NCI-H524 treated with DMSO at 0.1 percent for 48 hours (cell line): ENCODE measurements at regions not wholly inside any gene's neighbourhood (a gene's known extent, or its start where the extent isn't known, plus 50 kb on each side); places are given as distances from the start of the nearest gene placed in this dataset.
A peak's percentile ranks its signal among the peaks of the same experiment; 100 is the strongest.
"Not testable (repeated sequence)": the region's sequence is repeated elsewhere in the genome, so short reads cannot be mapped to it uniquely, and the experiment has no call there.

ENCODE experiments used
- DNase-seq: peaks from one replicate; lab custom pipeline; 2025; lab: John Stamatoyannopoulos, UW

DNA sequence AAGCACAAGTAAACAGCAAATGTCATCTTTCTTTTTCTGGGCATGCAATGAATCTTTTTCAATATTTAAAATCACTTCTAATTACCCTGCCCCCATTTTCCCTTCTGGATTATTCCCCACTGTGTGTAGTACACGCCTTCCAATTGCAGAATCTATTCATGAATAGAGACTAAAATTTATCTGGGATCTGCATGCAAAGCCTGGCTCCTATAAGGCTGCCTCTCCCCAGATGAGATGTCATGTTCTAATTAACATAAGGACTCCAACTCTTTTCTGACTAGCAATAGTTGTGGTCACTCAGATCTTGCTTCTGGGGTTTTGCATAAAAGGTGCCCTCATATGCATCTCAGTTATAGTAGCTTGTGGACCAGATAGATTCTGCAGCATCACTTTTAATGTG, 473.5 kb downstream of the BTG1 start:
- DNase-seq = no peak

DNA sequence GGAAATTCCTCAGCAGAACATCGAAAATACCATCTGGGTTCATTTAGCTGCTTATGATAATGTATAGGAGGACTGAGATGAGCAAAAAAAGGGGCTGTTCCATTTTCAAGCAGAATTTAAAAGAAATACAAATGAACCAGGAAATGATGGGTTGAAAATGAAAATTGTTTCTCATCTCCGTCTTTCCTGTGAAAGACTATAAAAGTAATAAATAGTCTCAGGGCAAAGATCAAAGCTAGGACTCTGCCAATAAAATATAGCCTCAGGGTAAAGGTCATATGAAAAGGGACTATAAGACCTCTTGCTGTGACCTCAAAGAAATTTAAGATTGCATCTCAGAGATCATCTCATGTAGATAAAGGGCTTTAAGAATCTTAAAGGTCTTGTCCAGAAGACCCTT, 478.0 kb downstream of the BTG1 start:
- DNase-seq = no peak

- DNase-seq = no peak
Measured at GRCh38 chr12:91663744-91664143, 481.1 kb upstream of the DCN start.

- no peak for DNase-seq
Measured at GRCh38 chr12:91663310-91663709, 480.7 kb upstream of the DCN start.

- DNase-seq = no peak
Measured at GRCh38 chr12:91662021-91662420, 479.4 kb upstream of the DCN start.

GRCh38 chr12:91657032-91657431, 474.4 kb upstream of the DCN start:
- no peak for DNase-seq

DNA sequence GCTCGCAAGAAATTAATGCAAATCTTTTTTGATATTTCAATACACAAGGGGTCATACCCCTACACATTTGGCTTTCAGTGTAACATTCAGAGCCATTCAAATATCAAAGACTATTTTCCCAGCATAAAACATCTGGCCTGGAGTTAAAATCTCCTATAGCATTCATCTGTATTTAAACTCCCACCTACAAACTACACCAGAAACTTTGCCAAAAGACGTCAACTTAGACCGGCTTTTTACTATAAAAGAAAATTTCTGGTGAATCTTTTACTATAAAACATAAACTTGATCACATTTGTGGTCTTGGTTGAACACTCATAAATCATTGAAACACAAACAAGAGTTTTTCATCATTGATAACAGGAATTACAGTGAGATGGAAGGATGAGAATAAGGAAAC, 473.3 kb upstream of the DCN start:
- DNase-seq = no peak

- DNase-seq = no peak
Measured at GRCh38 chr12:91654087-91654486, 471.5 kb upstream of the DCN start.

- no peak for DNase-seq
Measured at GRCh38 chr12:91651728-91652127, 469.1 kb upstream of the DCN start.

- DNase-seq = no peak
Measured at GRCh38 chr12:91643763-91644162, 461.1 kb upstream of the DCN start.

GRCh38 chr12:91640021-91640420, 457.4 kb upstream of the DCN start:
- DNase-seq = no peak

- DNase-seq = no peak
Measured at GRCh38 chr12:91639327-91639726, 456.7 kb upstream of the DCN start.

GRCh38 chr12:91637789-91638624, 455.4 kb upstream of the DCN start:
- DNase-seq = no peak

DNA sequence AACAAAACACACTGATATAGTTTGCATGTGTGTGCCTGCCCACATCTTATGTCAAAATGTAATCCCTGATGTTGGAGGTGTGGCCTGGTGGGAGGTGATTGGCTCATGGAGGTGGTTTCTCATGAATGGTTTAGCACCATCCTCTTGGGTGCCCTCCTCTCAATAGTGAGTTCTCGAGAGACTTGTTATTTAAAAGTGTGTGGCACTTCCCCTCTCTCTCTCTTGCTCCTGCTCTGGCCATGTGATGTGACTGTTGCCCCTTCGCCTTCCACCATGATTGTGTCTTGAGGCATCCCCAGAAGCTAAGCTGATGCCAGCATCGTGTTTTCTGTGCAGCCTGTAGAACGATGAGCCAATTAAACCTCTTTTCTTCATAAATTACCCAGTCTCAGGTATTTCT, 454.1 kb upstream of the DCN start:
- no peak for DNase-seq

DNA sequence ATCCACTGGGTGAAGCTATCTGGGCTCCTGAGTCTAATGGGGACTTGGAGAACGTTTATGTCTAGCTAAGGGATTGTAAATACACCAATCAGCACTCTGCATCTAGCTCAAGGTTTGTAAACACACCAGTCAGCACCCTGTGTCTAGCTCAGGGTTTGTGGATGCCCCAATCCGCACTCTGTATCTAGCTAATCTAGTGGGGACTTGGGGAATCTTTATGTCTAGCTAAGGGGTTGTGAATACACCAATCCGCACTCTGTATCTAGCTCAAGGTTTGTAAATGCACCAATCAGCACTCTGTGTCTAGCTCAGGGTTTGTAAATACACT, 451.7 kb upstream of the DCN start:
- not testable (repeated sequence) for DNase-seq

DNA sequence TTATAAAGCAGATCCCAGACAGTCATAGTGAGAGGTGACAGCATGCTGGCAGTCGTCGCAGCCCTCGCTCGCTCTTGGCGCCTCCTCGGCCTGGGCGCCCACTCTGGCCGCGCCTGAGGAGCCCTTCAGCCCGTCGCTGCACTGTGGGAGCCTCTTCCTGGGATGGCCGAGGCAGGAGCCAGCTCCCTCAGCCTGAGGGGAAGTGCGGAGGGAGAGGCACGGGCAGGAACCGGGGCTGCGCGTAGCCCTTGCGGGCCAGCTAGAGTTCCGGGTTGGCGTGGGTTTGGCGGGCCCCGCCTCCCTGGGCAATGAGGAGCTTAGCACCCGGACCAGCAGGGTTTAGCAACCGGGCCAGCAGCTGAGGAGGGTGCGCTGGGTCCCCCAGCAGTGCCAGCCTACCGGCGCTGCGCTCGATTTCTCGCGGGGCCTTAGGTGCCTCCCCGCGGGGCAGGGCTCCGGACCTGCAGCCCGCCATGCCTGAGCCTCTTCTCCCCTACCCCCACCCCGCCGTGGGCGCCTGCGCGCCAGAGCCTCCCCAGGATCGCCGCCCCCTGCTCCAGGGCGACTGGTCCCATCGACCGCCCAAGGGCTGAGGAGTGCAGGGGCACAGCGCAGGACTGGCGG, 451.2 kb upstream of the DCN start:
- no peak for DNase-seq

- DNase-seq = no peak
Measured at GRCh38 chr12:91633206-91633605, 450.6 kb upstream of the DCN start.

GRCh38 chr12:91632042-91632786, 449.6 kb upstream of the DCN start:
- DNase-seq = no peak

DNA sequence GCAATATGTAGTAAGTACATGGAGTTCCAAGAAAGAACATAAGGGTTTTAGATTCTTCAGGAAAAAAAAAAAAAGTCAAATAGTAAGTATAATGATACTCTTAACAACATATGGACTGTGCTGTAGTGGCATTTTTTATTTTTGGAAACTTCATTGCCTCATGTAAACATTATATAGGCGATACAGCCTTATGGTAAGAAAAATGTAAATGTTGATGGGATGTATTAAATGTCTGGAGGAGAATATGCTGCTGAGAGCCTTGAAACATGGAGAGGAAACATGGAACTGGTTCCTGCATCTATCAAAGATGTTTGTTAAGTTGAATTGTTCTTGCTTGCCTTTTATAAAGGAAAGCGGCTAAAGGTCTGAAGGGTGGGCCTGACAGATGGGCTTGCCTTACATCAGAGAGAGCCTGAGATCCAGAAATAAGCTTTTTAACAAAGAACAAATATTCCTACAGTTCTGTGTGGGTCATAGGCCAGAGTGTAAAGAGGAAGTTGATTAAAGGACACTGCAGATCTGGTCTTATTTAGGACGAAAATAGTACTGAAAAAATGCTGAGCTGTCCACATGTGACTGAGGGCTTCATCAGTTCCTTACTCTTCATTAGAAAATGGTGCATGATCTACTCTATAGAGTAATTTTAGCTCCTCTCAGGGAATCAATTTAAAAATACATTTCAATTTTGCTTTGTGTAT, 448.1 kb upstream of the DCN start:
- peak; percentile 38 for DNase-seq

- peak; percentile 94 for DNase-seq
Measured at GRCh38 chr12:91630083-91630482, 447.5 kb upstream of the DCN start.

DNA sequence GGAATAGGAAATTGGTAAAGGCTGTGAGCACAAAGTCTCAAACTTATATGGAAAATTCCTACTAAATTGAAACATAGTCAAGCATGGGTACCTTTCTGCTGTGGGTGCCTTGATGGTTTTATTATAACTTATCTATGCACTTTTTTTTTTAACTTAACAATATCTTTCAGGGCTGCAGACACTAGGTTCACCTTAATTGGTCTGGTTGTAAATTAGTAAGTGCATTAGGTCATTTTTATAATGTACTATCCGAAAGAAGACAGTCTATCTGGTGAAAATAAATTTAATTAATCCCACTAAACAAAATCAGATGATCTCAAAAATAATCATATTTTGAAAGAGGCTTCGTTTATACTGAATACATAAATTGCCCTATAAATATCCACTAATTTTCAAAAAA, 446.8 kb upstream of the DCN start:
- DNase-seq = no peak

GRCh38 chr12:91628656-91629055, 446.0 kb upstream of the DCN start:
- peak; percentile 50 for DNase-seq

DNA sequence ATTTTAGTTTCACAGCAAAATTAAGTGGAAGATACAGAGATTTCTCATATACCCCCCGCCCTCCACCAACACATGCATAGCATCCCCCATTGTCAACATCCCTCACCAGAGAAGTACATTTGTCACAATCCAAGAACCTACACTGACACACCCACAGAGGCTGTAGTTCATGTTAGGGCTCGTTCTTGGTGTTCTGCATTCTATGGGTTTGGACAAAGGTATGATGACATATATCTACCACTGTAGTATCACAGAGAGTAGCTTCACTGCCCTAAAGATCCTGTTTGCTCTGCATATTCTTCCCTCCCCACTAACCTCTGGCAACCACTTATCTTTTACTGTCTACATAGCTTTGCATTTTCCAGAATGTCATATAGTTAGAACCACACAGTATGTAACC, 444.6 kb upstream of the DCN start:
- no peak for DNase-seq
